Endothelial cell of umbilical vein (primary cell): ENCODE measurements at regions not wholly inside any gene's neighbourhood (a gene's known extent, or its start where the extent isn't known, plus 50 kb on each side); places are given as distances from the start of the nearest gene placed in this dataset.
A peak's percentile ranks its signal among the peaks of the same experiment; 100 is the strongest.

Source experiments
- BruUV-seq: library from RNA; stranded (reverse); fragments of 400-500 nt; replicated peaks from 2 replicates; lab custom pipeline; 2021; lab: Mats Ljungman, UMichigan
- CTCF ChIA-PET: fragments of 300-600, 350-600 bp; sonication (Branson Sonifier 250); formaldehyde crosslinking; loops from one replicate; lab custom pipeline; 2021; ENCODE audit warnings: antibody characterized with exemption, inconsistent platforms; lab: Charles Lee
- POLR2A ChIA-PET: fragments of 300-600, 350-600 bp; sonication (Branson Sonifier 250); formaldehyde crosslinking; loops from one replicate; lab custom pipeline; 2021; ENCODE audit warnings: antibody characterized with exemption, inconsistent platforms; lab: Charles Lee
- DNase-seq: peaks from one replicate; pipeline ENCODE4 v3.0.0-alpha.2; 2011; ENCODE audit warnings: low read depth, low spot score
- FAIRE-seq: peaks from 2 replicates; lab custom pipeline; 2011; peaks lifted over from hg19 to GRCh38; lab: Jason Lieb, UNC
- H2AFZ ChIP-seq: 2 replicates; pipeline ENCODE4 v1.6.0; 2012; ENCODE audit warnings: low read depth, low read length, control low read depth, inconsistent platforms
- H3K27ac ChIP-seq: 2 replicates; pipeline ENCODE4 v1.5.1; 2011; ENCODE audit warnings: low read depth, mild to moderate bottlenecking, control low read depth, low read length, moderate library complexity; ENCODE audit not compliant: insufficient read depth
- H3K27me3 ChIP-seq, 2 experiments: 2 replicates each; pipeline versions ENCODE4 v1.6.0 to v1.6.1; 2011; ENCODE audit warnings: low read length in 2 of 2, mixed read lengths in 1 of 2; ENCODE audit not compliant: control insufficient read depth in 2 of 2, insufficient read depth in 2 of 2
- H3K36me3 ChIP-seq, 2 experiments: 2 replicates in 1 of 2; 3 replicates in 1 of 2; pipeline ENCODE4 v1.5.1; 2011; ENCODE audit warnings: low read length in 2 of 2, mild to moderate bottlenecking in 1 of 2, moderate library complexity in 1 of 2; ENCODE audit not compliant: control insufficient read depth in 2 of 2, insufficient read depth in 2 of 2; ENCODE audit errors: extremely low read depth in 1 of 2
- H3K4me1 ChIP-seq: 3 replicates; pipeline ENCODE4 v1.5.1; 2011; ENCODE audit warnings: mild to moderate bottlenecking, low read length; ENCODE audit not compliant: control insufficient read depth, insufficient read depth; ENCODE audit errors: extremely low read depth
- H3K4me2 ChIP-seq: 2 replicates; pipeline ENCODE4 v1.6.1; 2011; ENCODE audit warnings: low read length, control low read depth, mixed read lengths; ENCODE audit not compliant: insufficient read depth
- H3K4me3 ChIP-seq, 3 experiments: fragments of 200-600 bp in 1 of 3; sonication (generic), shearing (Covaris generic) in 1 of 3; replicated peaks in 1 of 3; 2 replicates each; pipeline ENCODE4 v1.5.1; 2011 to 2016; ENCODE audit warnings: control low read depth in 3 of 3, low read length in 3 of 3, mild to moderate bottlenecking in 2 of 3, inconsistent platforms in 1 of 3, low read depth in 1 of 3, moderate library complexity in 1 of 3; ENCODE audit not compliant: insufficient read depth in 1 of 3
- H3K79me2 ChIP-seq: 2 replicates; pipeline ENCODE4 v1.6.0; 2012; ENCODE audit warnings: low read length, inconsistent platforms; ENCODE audit not compliant: control insufficient read depth, insufficient read depth
- H3K9ac ChIP-seq: replicated peaks from 2 replicates; pipeline ENCODE3; 2011; ENCODE audit warnings: low read length, control low read depth; ENCODE audit not compliant: insufficient read depth; ENCODE audit errors: extremely low read depth
- H3K9me1 ChIP-seq: replicated peaks from 3 replicates; pipeline ENCODE4 v1.6.0; 2011; ENCODE audit warnings: mild to moderate bottlenecking, low read length; ENCODE audit not compliant: control insufficient read depth, insufficient read depth; ENCODE audit errors: extremely low read depth
- H3K9me3 ChIP-seq: replicated peaks from 2 replicates; pipeline ENCODE4 v1.5.1; 2012; ENCODE audit warnings: low read length, inconsistent platforms; ENCODE audit not compliant: control insufficient read depth, insufficient read depth
- H4K20me1 ChIP-seq: replicated peaks from 2 replicates; pipeline ENCODE3; 2011; ENCODE audit warnings: mild to moderate bottlenecking, low read length; ENCODE audit not compliant: control insufficient read depth, insufficient read depth; ENCODE audit errors: extremely low read depth
- EZH2 ChIP-seq: IDR thresholded peaks from 2 replicates; pipeline ENCODE4 v1.6.1; 2012; ENCODE audit warnings: borderline replicate concordance, low read depth, mild to moderate bottlenecking, moderate library complexity, low read length, inconsistent platforms; ENCODE audit not compliant: severe bottlenecking
- FOS ChIP-seq: IDR thresholded peaks from 2 replicates; pipeline ENCODE4 v1.6.1; 2011; ENCODE audit warnings: mild to moderate bottlenecking, low read length, moderate library complexity, borderline replicate concordance; ENCODE audit not compliant: insufficient read depth
- GATA2 ChIP-seq: IDR thresholded peaks from 2 replicates; pipeline ENCODE4 v1.7.0; 2011; ENCODE audit warnings: low read depth, mild to moderate bottlenecking, moderate library complexity, mixed read lengths, low read length; ENCODE audit not compliant: insufficient read length, insufficient read depth
- JUN ChIP-seq: IDR thresholded peaks from 2 replicates; pipeline ENCODE4 v1.6.1; 2011; ENCODE audit warnings: borderline replicate concordance, low read depth; ENCODE audit not compliant: insufficient read length, insufficient read depth
- MYC ChIP-seq: IDR thresholded peaks from one replicate; pipeline ENCODE4 v1.6.1; 2011; ENCODE audit warnings: mild to moderate bottlenecking, low read depth, low read length
- POLR2A ChIP-seq: IDR thresholded peaks from 2 replicates; pipeline ENCODE4 v1.6.1; 2012; ENCODE audit warnings: low read depth, mild to moderate bottlenecking, control low read depth, low read length
- POLR2AphosphoS5 ChIP-seq: IDR thresholded peaks from 2 replicates; pipeline ENCODE4 v1.6.1; 2012; ENCODE audit warnings: low read depth, mild to moderate bottlenecking, control low read depth, low read length, moderate library complexity; ENCODE audit not compliant: insufficient read depth
- dilution Hi-C: fragments of 300-500 bp; cut with MboI; formaldehyde crosslinking; loops from one replicate; pipeline ENCODE4 v1.15.0; 2019; ENCODE audit warnings: low sequenced_read_pairs; ENCODE audit not compliant: extremely low pct_ligation_motif_present
- intact Hi-C: fragments of 100-400 bp; cut with micrococcal nuclease; formaldehyde crosslinking; loops from one replicate; pipeline ENCODE4 v1.10.0; 2022
- TF ChIP-seq, protein P1 (sequence below), 2 donors: IDR thresholded peaks; 1 replicate in 1 of 2; 2 replicates in 1 of 2; pipeline ENCODE4 v1.5.1; 2011; ENCODE audit warnings: low read length in 2 of 2, mild to moderate bottlenecking in 2 of 2, moderate library complexity in 2 of 2, control low read depth in 1 of 2, inconsistent platforms in 1 of 2, low read depth in 1 of 2; ENCODE audit not compliant: insufficient read depth in 1 of 2; ENCODE audit errors: extremely low read depth in 1 of 2
- TF ChIP-seq, protein P2 (sequence below): IDR thresholded peaks from 2 replicates; pipeline ENCODE4 v1.6.1; 2011; ENCODE audit not compliant: insufficient read depth, insufficient read length

DNA sequence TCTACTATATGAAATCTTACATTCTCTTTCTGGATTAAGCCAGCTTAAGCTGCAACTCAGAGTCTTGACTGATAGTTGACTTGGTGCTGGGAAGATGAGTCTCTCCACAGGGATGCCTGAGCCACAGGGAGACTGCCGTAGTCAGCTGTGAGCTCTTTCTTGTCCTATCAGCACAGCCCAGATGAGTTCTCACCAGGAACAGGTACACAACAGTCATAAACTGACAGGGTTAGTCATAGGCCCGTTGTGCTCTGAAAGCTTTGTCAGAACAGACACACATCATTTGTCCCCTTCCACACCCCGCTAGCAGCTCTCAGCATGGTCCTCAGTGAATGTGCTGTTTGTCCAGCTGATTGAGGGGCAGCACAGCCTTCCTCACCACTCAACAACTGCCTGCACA, 221.6 kb downstream of the RPS24 start:
- DNase-seq (no peak), FAIRE-seq (no peak)
- Histone ChIP-seq H3K9ac (peak overlapping the region; percentile 25), H3K9me3 (no peaks in the 10 kb centered on the region), H3K4me1 (peaks cover 16% of the 10 kb centered on the region), H3K4me2 (no peak overlapping the region), H3K27ac (peak overlapping the region; percentile 90), H3K79me2 (no peaks in the 10 kb centered on the region), H4K20me1 (no peaks in the 10 kb centered on the region), H3K36me3 (no peaks in the 10 kb centered on the region), H2AFZ (peak overlapping the region; percentile 21), H3K4me3 (no peak overlapping the region), H3K27me3 (no peaks in the 10 kb centered on the region), H3K9me1 (no peaks in the 10 kb centered on the region)
- dilution Hi-C loops = no loop called here
- POLR2A ChIA-PET = no interaction called here
- no TSS peak for BruUV-seq
- TF ChIP-seq JUN (no peak), POLR2AphosphoS5 (no peak), FOS (no peak), EZH2 (no peak), GATA2 (no peak), POLR2A (no peak), MYC (no peak)
- TF ChIP-seq, protein P1, sequence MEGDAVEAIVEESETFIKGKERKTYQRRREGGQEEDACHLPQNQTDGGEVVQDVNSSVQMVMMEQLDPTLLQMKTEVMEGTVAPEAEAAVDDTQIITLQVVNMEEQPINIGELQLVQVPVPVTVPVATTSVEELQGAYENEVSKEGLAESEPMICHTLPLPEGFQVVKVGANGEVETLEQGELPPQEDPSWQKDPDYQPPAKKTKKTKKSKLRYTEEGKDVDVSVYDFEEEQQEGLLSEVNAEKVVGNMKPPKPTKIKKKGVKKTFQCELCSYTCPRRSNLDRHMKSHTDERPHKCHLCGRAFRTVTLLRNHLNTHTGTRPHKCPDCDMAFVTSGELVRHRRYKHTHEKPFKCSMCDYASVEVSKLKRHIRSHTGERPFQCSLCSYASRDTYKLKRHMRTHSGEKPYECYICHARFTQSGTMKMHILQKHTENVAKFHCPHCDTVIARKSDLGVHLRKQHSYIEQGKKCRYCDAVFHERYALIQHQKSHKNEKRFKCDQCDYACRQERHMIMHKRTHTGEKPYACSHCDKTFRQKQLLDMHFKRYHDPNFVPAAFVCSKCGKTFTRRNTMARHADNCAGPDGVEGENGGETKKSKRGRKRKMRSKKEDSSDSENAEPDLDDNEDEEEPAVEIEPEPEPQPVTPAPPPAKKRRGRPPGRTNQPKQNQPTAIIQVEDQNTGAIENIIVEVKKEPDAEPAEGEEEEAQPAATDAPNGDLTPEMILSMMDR (IDR thresholded peaks at IDR 0.05; ENCODE audit: extremely low read depth in 1 of 2, insufficient read depth in 1 of 2, low read depth in 1 of 2, low read length in 2 of 2) = no peak
- TF ChIP-seq, protein P2, sequence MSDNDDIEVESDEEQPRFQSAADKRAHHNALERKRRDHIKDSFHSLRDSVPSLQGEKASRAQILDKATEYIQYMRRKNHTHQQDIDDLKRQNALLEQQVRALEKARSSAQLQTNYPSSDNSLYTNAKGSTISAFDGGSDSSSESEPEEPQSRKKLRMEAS = no peak
- intact Hi-C loops = no loop called here
- CTCF ChIA-PET = interaction anchor here (0.8 kb wide), 1 partner anchor 9 kb away, joined by 3 read pairs; no protein-coding TSS in a partner anchor
